ENCODE measurements at regions not wholly inside any gene's neighbourhood (a gene's known extent, or its start where the extent isn't known, plus 50 kb on each side); places are given as distances from the start of the nearest gene placed in this dataset.

DNA sequence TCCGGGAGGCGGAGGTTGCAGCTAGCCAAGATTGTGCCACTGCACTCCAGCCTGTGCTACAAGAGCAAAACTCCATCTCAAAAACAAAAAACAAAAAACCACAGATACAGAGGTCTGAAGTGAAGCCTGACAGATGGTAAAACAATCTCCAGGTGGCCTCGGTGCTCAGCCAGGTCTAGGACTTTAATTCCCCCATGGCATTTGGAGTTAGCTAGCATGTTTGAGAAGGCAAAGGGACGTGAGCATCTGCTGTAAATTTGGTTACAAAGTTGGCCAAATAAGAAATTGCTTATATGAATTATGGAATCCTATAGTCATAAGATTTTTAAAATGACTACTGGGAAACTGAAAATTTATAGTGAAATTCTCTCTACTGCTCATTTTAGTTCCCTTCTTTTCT lies 98.3 kb upstream of the FMN2 start:
- DNase-seq (ENCODE audit: low spot score in 2 of 2): no peak
- H3K36me3 ChIP-seq: no peaks in the 10 kb centered on the region
- no peak overlapping the region for H3K27ac ChIP-seq
- H3K9me3 ChIP-seq: no peaks in the 10 kb centered on the region
- H3K4me1 ChIP-seq: peaks cover 0 to 5% of the 10 kb centered on the region in 2 donors
- no peak overlapping the region for H3K4me3 ChIP-seq
- intact Hi-C loops (cut with DNase I; ENCODE audit: low total_unique reads): no loop called here
- TF ChIP-seq POLR2AphosphoS5 (IDR thresholded peaks at IDR 0.05) (no peak), POLR2A (IDR thresholded peaks at IDR 0.05) (no peak)
- peaks cover 2 to 33% of the 10 kb centered on the region in 2 donors for H3K27me3 ChIP-seq

DNA sequence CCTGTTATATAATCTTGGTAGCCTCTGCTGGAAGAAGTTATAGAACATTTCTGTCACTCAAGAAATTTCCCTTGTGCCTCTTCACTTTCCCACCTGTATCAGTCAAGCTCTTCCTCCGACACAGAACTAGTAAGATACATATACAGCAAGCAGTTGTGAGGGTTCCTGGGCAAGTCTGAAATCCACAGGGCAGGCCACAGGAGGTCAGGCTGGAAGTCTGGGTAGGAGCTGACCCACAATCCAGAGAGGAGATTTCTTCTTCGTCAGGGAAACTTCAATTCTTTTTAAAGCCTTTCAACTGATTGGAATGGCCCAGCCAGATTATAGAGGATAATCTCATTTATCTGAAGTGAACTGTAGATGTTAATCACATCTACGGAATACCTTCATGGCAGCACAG lies 96.4 kb upstream of the FMN2 start:
- TF ChIP-seq, protein P1, sequence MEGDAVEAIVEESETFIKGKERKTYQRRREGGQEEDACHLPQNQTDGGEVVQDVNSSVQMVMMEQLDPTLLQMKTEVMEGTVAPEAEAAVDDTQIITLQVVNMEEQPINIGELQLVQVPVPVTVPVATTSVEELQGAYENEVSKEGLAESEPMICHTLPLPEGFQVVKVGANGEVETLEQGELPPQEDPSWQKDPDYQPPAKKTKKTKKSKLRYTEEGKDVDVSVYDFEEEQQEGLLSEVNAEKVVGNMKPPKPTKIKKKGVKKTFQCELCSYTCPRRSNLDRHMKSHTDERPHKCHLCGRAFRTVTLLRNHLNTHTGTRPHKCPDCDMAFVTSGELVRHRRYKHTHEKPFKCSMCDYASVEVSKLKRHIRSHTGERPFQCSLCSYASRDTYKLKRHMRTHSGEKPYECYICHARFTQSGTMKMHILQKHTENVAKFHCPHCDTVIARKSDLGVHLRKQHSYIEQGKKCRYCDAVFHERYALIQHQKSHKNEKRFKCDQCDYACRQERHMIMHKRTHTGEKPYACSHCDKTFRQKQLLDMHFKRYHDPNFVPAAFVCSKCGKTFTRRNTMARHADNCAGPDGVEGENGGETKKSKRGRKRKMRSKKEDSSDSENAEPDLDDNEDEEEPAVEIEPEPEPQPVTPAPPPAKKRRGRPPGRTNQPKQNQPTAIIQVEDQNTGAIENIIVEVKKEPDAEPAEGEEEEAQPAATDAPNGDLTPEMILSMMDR (IDR thresholded peaks at IDR 0.05): no peak
- TF ChIP-seq POLR2AphosphoS5 (IDR thresholded peaks at IDR 0.05) (no peak), POLR2A (IDR thresholded peaks at IDR 0.05) (no peak)
- H3K27me3 ChIP-seq: peaks cover 2 to 52% of the 10 kb centered on the region in 2 donors
- intact Hi-C loops (cut with DNase I; ENCODE audit: low total_unique reads): no loop called here
- H3K9me3 ChIP-seq: no peaks in the 10 kb centered on the region
- no peak overlapping the region for H3K27ac ChIP-seq
- no peaks in the 10 kb centered on the region for H3K36me3 ChIP-seq
- H3K4me3 ChIP-seq: no peak overlapping the region
- H3K4me1 ChIP-seq: peaks cover 0 to 5% of the 10 kb centered on the region in 2 donors
- no peak for DNase-seq (ENCODE audit: low spot score in 2 of 2)

DNA sequence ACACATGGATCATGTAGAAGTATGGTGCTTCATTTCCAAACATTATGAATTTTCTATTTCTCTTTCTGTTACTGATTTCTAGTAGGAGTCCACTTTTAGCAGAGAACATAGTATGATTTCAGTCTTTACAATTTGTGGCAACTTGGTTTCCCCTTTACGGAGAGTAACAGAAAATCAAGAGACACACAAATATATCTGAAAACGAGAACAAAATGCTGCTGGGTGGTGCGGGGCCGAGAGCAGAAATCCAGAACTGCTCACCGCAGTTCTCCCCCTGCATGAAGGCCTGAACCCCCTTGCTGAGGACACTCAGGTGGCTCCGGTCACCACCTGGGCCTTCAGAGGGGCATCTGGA lies 94.5 kb upstream of the FMN2 start:
- no peak overlapping the region for H3K4me3 ChIP-seq
- H3K27me3 ChIP-seq: peaks cover 2 to 51% of the 10 kb centered on the region in 2 donors

DNA sequence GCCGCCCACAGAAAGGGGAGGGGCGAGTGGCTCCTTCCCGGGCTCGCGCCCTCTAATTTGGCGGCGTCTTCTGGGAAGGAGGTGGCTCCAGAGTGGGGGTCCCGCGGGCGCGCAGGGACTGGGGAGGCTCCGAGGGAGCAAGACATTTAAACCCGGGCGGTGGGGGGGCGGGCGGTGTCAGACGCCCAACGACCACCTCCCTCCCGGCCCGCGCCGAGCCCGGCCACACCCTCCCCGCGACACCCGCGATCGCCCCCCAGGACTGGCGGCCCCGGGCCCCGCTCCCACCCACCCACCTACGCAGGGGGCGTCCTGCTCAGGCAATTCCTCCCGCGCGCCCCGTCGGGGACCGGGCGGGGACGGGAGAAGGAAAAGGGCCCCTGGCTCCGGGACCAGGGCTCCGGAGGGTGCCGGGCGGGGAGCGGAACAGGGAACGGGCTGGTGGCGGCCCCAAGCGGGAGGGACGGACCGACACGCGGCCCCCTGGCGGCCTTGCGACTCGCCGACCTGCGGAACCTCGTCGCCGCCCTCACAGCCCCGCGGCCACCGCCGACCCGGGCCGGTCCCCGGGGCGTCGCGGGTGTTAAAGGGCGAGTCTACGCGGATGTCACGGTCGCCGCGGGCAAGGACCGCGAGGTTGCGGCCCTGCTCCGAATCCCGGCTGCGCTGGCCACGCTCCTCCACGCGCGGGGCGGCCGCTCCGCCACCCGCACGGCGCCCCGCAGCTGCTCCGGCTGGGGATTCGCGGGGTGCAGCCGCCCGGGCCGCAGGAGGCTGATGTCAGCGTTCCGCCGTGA lies 94.0 kb upstream of the FMN2 start:
- intact Hi-C loops (cut with DNase I; ENCODE audit: low total_unique reads): no loop called here
- TF ChIP-seq, protein P1 (IDR thresholded peaks at IDR 0.05): no peak
- TF ChIP-seq POLR2A (IDR thresholded peaks at IDR 0.05): no peak
- TF ChIP-seq POLR2AphosphoS5 (IDR thresholded peaks at IDR 0.05): no peak
- H3K4me1 ChIP-seq: peaks cover 0 to 5% of the 10 kb centered on the region in 2 donors
- H3K27me3 ChIP-seq: peaks cover 2 to 51% of the 10 kb centered on the region in 2 donors
- peak overlapping the region in 2 of 3 donors; percentile 36 to 56 for H3K4me3 ChIP-seq
- H3K9me3 ChIP-seq: no peaks in the 10 kb centered on the region
- DNase-seq (ENCODE audit: low spot score in 2 of 2): no peak
- no peaks in the 10 kb centered on the region for H3K36me3 ChIP-seq
- no peak overlapping the region for H3K27ac ChIP-seq

More for the DNA sequence above, 94.5 kb upstream of the FMN2 start:
- Histone ChIP-seq H3K36me3 (no peaks in the 10 kb centered on the region), H3K4me1 (peaks cover 0 to 5% of the 10 kb centered on the region in 2 donors), H3K27ac (no peak overlapping the region), H3K9me3 (no peaks in the 10 kb centered on the region)
- intact Hi-C loops (cut with DNase I; ENCODE audit: low total_unique reads): no loop called here
- no peak for DNase-seq (ENCODE audit: low spot score in 2 of 2)
- TF ChIP-seq, protein P1 (IDR thresholded peaks at IDR 0.05): no peak
- TF ChIP-seq POLR2A (IDR thresholded peaks at IDR 0.05) (no peak), POLR2AphosphoS5 (IDR thresholded peaks at IDR 0.05) (no peak)

DNA sequence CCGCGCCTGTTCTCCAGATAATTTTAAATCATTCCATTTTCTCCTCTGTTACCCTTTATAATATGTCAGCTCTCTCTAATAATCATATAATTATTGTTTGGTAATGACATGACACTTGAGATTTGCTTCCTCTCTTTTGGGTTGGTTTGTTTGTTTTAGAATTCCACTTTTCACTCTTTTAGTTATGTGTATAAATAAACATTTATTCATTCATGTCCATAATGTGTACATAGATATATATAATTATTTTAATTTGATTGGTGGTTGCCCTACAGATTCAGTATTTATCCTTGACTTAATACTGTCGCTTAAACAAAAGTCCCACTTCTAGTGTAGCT lies 93.4 kb upstream of the FMN2 start:
- intact Hi-C loops (cut with DNase I; ENCODE audit: low total_unique reads): no loop called here
- Histone ChIP-seq H3K27ac (no peak overlapping the region), H3K4me1 (peaks cover 0 to 5% of the 10 kb centered on the region in 2 donors), H3K36me3 (no peaks in the 10 kb centered on the region), H3K4me3 (peak overlapping the region in 2 of 3 donors; percentile 36 to 56), H3K27me3 (peaks cover 2 to 54% of the 10 kb centered on the region in 2 donors), H3K9me3 (no peaks in the 10 kb centered on the region)
- TF ChIP-seq, protein P1 (IDR thresholded peaks at IDR 0.05): no peak
- TF ChIP-seq POLR2AphosphoS5 (IDR thresholded peaks at IDR 0.05): no peak
- TF ChIP-seq POLR2A (IDR thresholded peaks at IDR 0.05): no peak
- no peak for DNase-seq (ENCODE audit: low spot score in 2 of 2)

Data from breast epithelium (tissue), 4 donors.